ENCODE measurements at regions not wholly inside any gene's neighbourhood (a gene's known extent, or its start where the extent isn't known, plus 50 kb on each side); places are given as distances from the start of the nearest gene placed in this dataset.
A peak's percentile ranks its signal among the peaks of the same experiment; 100 is the strongest.

- no peak for DNase-seq (ENCODE audit: low spot score)
These were observed 158.2 kb upstream of the NOCT start for GRCh38 chr4:138857416-138857815.

DNA sequence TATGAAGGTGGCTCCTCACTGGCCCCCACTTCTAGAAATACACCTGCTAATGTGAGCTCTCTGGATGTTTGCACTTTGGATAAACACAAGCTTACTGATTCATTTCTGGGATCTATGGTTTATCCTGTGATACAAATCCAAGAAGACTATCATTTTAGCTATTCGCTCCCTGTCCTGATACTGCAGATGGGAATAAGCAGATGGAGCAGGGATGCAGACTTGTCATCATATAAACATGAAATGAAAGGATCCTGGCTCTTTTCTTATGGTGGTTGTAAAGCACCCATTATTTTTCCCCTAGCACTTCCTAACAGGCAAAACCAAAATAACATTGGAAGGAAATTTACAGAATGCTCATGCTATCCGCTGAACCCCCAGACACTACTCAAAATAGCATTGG lies 162.9 kb upstream of the NOCT start:
- DNase-seq (ENCODE audit: low spot score), result no peak

- peak; percentile 73 for DNase-seq (ENCODE audit: low spot score)
These were observed 163.9 kb upstream of the NOCT start for GRCh38 chr4:138851391-138852335.

- no peak for DNase-seq (ENCODE audit: low spot score)
These were observed 169.9 kb upstream of the NOCT start for GRCh38 chr4:138845664-138846063.

GRCh38 chr4:138845054-138845453 lies 170.5 kb upstream of the NOCT start:
- DNase-seq (ENCODE audit: low spot score), result peak; percentile 69

DNA sequence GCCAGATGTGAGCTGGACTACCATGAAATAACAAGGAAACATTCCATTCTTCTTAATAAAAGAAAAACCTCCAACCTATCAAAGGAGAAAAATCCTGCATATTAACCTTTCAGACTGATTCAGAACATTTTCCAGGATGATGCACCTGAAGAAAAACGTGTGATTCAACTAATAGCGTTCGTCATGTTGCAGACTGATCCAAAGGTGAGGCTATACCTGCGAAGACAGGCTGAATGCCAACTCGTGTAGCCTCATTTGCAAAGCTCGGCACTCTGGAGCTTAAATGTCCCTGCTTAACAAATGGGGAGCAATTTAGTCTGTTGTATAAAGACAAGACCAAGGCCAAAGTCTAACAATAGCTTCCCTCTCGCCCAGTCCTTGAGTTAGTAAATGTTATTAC lies 172.0 kb upstream of the NOCT start:
- no peak for DNase-seq (ENCODE audit: low spot score)

- DNase-seq (ENCODE audit: low spot score), result no peak
These were observed 174.2 kb upstream of the NOCT start for GRCh38 chr4:138841343-138841742.

DNA sequence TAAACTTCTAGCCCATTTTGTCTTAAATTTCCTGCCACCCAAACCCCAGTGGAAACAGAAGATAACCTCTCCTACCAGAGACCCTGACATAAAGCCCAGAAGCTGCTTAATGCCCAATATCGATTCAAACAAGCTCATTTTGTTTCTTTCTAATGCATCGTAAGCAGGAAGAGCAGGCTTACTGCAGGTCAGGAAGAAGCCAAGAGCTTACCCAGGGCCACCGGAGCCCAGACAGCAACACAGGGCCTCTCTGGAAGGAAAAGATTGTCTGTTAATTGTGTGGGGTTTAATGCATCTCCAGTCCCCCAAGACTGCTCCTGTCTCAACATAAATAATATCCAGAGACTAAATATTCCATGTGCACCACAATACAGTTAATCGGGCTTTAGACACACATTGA lies 177.3 kb upstream of the NOCT start:
- DNase-seq (ENCODE audit: low spot score), result no peak

DNA sequence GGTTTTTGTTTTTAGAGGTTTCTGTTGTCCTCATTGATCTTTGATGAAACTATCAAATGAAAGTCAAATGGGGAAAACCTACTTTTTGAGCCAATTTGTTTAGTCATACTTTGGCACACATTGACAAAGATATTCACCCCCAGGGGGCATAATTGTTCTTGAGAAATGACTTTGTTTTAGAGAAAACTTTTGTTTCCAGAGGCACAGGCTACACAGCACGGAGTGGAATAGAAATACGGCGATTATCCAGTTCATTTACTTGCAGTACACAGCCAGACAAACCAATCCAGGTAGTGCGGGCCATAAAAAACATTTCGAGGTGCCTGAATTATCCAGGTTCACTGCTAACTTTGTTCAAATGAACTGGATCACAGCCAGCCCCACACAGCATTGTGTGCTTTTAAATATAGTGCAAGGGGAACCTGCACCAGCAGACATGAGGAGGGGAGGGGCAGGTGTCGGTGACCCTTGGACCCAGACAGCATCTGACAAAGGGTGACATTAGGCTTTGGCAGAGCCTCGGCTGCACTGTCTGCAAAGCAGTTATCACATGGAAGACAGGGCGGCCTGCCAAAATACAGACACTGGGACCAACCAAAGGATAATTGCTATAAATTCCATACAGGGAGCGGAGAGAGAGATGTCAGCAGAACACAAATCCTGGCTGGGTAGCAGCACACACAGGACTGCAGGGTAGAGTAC lies 179.6 kb upstream of the NOCT start:
- DNase-seq (ENCODE audit: low spot score), result no peak

DNA sequence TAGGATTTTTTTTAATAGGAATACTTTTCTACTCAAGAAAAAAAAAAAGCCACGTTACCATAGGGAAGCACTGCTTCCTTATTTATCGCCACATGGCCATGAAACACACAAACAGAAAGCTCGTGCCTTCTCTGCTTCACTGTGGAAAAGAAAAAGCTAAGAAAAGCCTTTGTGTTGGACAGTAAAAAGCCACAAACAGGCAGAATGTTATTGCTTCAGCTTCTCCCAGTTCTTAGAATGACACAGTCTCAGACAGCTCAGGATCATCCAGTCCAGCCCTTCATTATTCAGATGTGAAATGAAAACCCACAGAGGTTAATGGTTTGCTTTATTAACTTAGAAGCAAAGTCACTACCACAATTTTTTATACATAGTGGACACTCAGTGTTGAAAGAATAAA lies 181.6 kb upstream of the NOCT start:
- no peak for DNase-seq (ENCODE audit: low spot score)

GRCh38 chr4:138832563-138832962 lies 183.0 kb upstream of the NOCT start:
- peak; percentile 85 for DNase-seq (ENCODE audit: low spot score)

GRCh38 chr4:138831948-138832347 lies 183.6 kb upstream of the NOCT start:
- no peak for DNase-seq (ENCODE audit: low spot score)

DNA sequence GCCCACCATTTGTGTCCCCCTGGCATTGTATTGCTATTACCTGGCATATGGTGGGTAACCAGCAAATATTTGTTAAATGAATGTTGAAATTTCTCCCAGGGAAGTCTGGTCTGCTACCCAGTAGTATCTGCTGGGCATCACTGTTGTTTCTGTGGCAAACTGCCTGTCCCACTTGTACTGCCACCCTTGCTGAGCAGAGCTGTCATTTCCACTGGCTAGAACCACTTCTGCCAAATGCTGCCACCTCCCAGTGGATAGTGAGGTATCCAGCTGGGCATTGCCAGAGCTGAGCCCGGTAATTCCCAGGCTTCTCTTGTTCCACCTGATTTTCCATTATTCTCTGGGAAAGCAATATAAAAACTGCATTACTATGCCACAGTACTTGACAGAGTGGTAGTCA lies 186.7 kb upstream of the NOCT start:
- no peak for DNase-seq (ENCODE audit: low spot score)

- DNase-seq (ENCODE audit: low spot score), result no peak
These were observed 188.8 kb upstream of the NOCT start for GRCh38 chr4:138826754-138827153.

DNA sequence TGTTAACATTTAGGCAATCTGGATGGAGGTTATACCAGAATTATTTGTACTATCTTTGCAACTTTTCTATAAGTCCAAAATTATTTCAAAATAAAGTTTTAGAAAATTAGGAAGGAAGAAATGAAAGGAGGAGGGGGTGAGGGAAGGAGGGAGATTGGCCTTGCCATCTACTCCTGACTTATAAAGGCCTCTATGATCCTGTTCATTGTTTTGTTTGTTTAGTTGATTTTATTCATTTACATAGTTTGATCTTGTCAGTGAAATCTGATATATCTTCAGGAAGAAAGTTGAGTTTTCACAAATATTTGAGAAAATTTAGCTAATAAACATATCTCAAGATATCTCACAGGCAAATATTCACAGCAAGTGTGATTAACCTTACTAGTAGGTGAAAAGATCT lies 189.3 kb upstream of the NOCT start:
- no peak for DNase-seq (ENCODE audit: low spot score)

- DNase-seq (ENCODE audit: low spot score), result no peak
These were observed 194.2 kb upstream of the NOCT start for GRCh38 chr4:138821331-138821730.

GRCh38 chr4:138816875-138817274 lies 198.7 kb upstream of the NOCT start:
- DNase-seq (ENCODE audit: low spot score), result no peak

- DNase-seq (ENCODE audit: low spot score), result no peak
These were observed 199.8 kb upstream of the NOCT start for GRCh38 chr4:138815811-138816210.

DNA sequence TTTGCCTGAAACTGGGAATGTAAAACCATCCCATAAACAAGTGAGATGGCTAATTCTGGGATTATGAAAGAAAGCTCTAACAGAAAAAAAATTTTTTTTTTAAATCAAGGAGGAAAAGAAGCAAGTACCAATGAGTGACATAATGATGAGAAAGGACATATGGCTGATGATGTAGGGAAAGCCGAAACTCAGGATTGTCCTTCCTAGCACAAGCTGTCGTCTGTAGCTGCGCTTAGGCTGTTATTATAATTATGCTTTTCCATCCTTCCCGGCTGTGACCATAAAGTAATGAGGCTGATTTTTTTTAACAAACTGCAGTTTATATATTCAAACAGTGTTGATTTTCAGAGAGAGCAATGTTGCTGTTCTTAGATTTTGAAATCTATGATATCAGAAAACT lies 209.8 kb upstream of the NOCT start:
- DNase-seq (ENCODE audit: low spot score), result no peak

GRCh38 chr4:138804711-138805110 lies 210.9 kb upstream of the NOCT start:
- peak; percentile 18 for DNase-seq (ENCODE audit: low spot score)

GRCh38 chr4:138803051-138803450 lies 212.5 kb upstream of the NOCT start:
- DNase-seq (ENCODE audit: low spot score), result no peak

- DNase-seq (ENCODE audit: low spot score), result no peak
These were observed 213.1 kb upstream of the NOCT start for GRCh38 chr4:138802499-138802898.

DNA sequence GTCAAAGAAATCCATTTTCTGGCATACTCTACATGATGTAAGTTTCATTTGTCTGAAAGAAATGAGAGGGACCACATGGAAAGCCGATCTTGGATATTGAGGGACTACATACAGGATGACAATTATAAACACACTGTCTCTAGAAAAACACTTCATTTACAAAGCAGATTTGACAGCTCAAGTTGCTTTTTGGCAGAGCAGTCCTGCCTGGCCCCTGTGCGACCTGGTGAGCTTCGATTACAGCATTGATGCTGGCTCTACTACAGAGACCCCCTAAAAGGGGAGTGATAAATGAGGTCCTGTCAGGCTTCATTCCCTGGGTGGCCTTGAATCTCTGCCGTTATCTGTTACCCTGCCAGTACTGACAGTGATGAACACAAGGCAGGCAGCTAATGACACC lies 215.2 kb upstream of the NOCT start:
- no peak for DNase-seq (ENCODE audit: low spot score)

Measured in putamen (tissue), 1 donor.